B cell (primary cell): ENCODE measurements at regions not wholly inside any gene's neighbourhood (a gene's known extent, or its start where the extent isn't known, plus 50 kb on each side); places are given as distances from the start of the nearest gene placed in this dataset.

Experiments
- ATAC-seq: fragments of 200-7000 bp; cut with Tn5 transposase; one replicate; pipeline ENCODE4 v1.10.0; 2021; ENCODE audit warnings: low read depth, mild to moderate bottlenecking, moderate number of reproducible peaks, moderate library complexity
- CTCF ChIA-PET: fragments of 350-600 bp; sonication (Branson Sonifier 250); formaldehyde crosslinking; loops from one replicate; lab custom pipeline; 2021; ENCODE audit warnings: antibody characterized with exemption, inconsistent platforms; lab: Charles Lee
- POLR2A ChIA-PET: fragments of 350-600 bp; sonication (Branson Sonifier 250); formaldehyde crosslinking; loops from one replicate; lab custom pipeline; 2021; ENCODE audit warnings: antibody characterized with exemption; lab: Charles Lee
- DNase-seq: peaks from one replicate; pipeline ENCODE4 v3.0.0; 2013
- H2AFZ ChIP-seq: 2 replicates; pipeline ENCODE4 v1.6.1; 2012; ENCODE audit warnings: mild to moderate bottlenecking, low read depth, low read length; ENCODE audit not compliant: insufficient read depth, poor library complexity, severe bottlenecking
- H3K27ac ChIP-seq, 2 donors: 1 replicate in 1 of 2; 2 replicates in 1 of 2; pipeline ENCODE4 v1.5.1; 2012 to 2013; ENCODE audit warnings: low read length in 2 of 2, mild to moderate bottlenecking in 2 of 2, moderate library complexity in 1 of 2
- H3K27me3 ChIP-seq, 4 experiments: fragments of 200-600 bp in 1 of 4; sonication (generic) in 1 of 4; replicated peaks in 1 of 4; 1 replicate in 2 of 4; 2 replicates in 2 of 4; pipeline versions ENCODE4 v1.6.1 to v1.7.0; 2013 to 2016; ENCODE audit warnings: low read length in 3 of 4, mild to moderate bottlenecking in 2 of 4, mixed read lengths in 1 of 4, moderate library complexity in 1 of 4; ENCODE audit not compliant: insufficient read depth in 4 of 4, control insufficient read depth in 3 of 4; ENCODE audit errors: control extremely low read depth in 1 of 4
- H3K36me3 ChIP-seq, 2 experiments: replicated peaks in 1 of 2; 1 replicate in 1 of 2; 2 replicates in 1 of 2; pipeline versions ENCODE4 v1.6.1 to v1.7.1; 2013; ENCODE audit warnings: low read length in 1 of 2; ENCODE audit not compliant: insufficient read depth in 2 of 2, control insufficient read depth in 1 of 2; ENCODE audit errors: control extremely low read depth in 1 of 2, extremely low read depth in 1 of 2
- H3K4me1 ChIP-seq, 2 donors: fragments of 200-600 bp in 1 of 2; sonication (generic) in 1 of 2; 1 replicate in 1 of 2; 2 replicates in 1 of 2; pipeline versions ENCODE4 v1.5.1 to v1.6.1; 2013 to 2017; ENCODE audit warnings: low read length in 2 of 2; ENCODE audit not compliant: control insufficient read depth in 2 of 2, insufficient read depth in 2 of 2
- H3K4me2 ChIP-seq: replicated peaks from 2 replicates; pipeline ENCODE3; 2012; ENCODE audit warnings: mild to moderate bottlenecking, low read depth, low read length; ENCODE audit not compliant: poor library complexity, severe bottlenecking
- H3K4me3 ChIP-seq, 5 experiments: fragments of 200-600 bp in 1 of 5; sonication (generic) in 1 of 5; 1 replicate in 3 of 5; 2 replicates in 2 of 5; pipeline versions ENCODE4 v1.5.1 to v1.7.0; 2011 to 2016; ENCODE audit warnings: low read length in 4 of 5, mild to moderate bottlenecking in 4 of 5, low read depth in 2 of 5, control low read depth in 1 of 5, moderate library complexity in 1 of 5; ENCODE audit not compliant: insufficient read depth in 1 of 5; ENCODE audit errors: control extremely low read depth in 1 of 5, extremely low read depth in 1 of 5
- H3K79me2 ChIP-seq: fragments of 200-600 bp; sonication (generic); one replicate; pipeline ENCODE4 v1.6.0; 2016; ENCODE audit warnings: low read length; ENCODE audit not compliant: control insufficient read depth, insufficient read depth
- H3K9ac ChIP-seq: fragments of 200-600 bp; sonication (generic); 2 replicates; pipeline ENCODE4 v1.6.1; 2017; ENCODE audit warnings: mild to moderate bottlenecking, low read length, moderate library complexity
- H3K9me3 ChIP-seq, 3 donors: one replicate each; pipeline versions ENCODE4 v1.6.1 to v1.7.1; 2013; ENCODE audit warnings: low read length in 2 of 3; ENCODE audit not compliant: control insufficient read depth in 2 of 3, insufficient read depth in 1 of 3; ENCODE audit errors: control extremely low read depth in 1 of 3
- H4K20me1 ChIP-seq: 2 replicates; pipeline ENCODE4 v1.6.0; 2012; ENCODE audit warnings: mild to moderate bottlenecking, low read length; ENCODE audit not compliant: insufficient read depth, control insufficient read depth, poor library complexity, severe bottlenecking
- H3K27ac Mint-ChIP-seq: one replicate; pipeline ENCODE4 v1.8.0; 2021; ENCODE audit warnings: mixed read lengths
- H3K27me3 Mint-ChIP-seq: one replicate; pipeline ENCODE4 v1.8.0; 2021; ENCODE audit warnings: mixed read lengths
- H3K4me1 Mint-ChIP-seq: one replicate; pipeline ENCODE4 v1.8.0; 2021; ENCODE audit warnings: mixed read lengths
- H3K4me3 Mint-ChIP-seq: one replicate; pipeline ENCODE4 v1.8.0; 2021; ENCODE audit warnings: mixed read lengths
- H3K9me3 Mint-ChIP-seq: one replicate; pipeline ENCODE4 v1.8.0; 2022; ENCODE audit warnings: mixed read lengths; ENCODE audit not compliant: insufficient read depth
- EZH2 ChIP-seq: IDR thresholded peaks from 2 replicates; pipeline ENCODE4 v1.6.1; 2012; ENCODE audit warnings: borderline replicate concordance, low read depth, mild to moderate bottlenecking, moderate library complexity, low read length; ENCODE audit not compliant: insufficient read depth, poor library complexity, severe bottlenecking
- WGBS: methylation state at CpG from one replicate; pipeline ENCODE4 v1.1.5; 2013; ENCODE audit warnings: missing lambda C conversion rate; ENCODE audit not compliant: insufficient coverage; 5-methylcytosine and 5-hydroxymethylcytosine counted together
- intact Hi-C: fragments of 100-400 bp; cut with micrococcal nuclease; formaldehyde crosslinking; loops from one replicate; pipeline ENCODE4 v1.10.0; 2022
- TF ChIP-seq, protein P1 (sequence below): fragments of 200-600 bp; IDR thresholded peaks from one replicate; pipeline ENCODE4 v1.8.0; 2022; ENCODE audit warnings: antibody characterized with exemption, mild to moderate bottlenecking

GRCh38 chr2:150351922-150352321, 135.5 kb downstream of the RND3 start:
- no peaks in the 10 kb centered on the region for H3K79me2 ChIP-seq
- Mint-ChIP-seq H3K4me3 (no peak overlapping the region), H3K27ac (no peak overlapping the region), H3K9me3 (no peaks in the 10 kb centered on the region), H3K27me3 (no peaks in the 10 kb centered on the region), H3K4me1 (no peaks in the 10 kb centered on the region)
- no peaks in the 10 kb centered on the region for H3K9me3 ChIP-seq
- ChIA-PET POLR2A (no interaction called here), CTCF (no interaction called here)
- H3K27me3 ChIP-seq, result no peaks in the 10 kb centered on the region
- DNase-seq (no peak), ATAC-seq (no peak)
- no peak overlapping the region for H3K9ac ChIP-seq
- no peak overlapping the region for H3K27ac ChIP-seq
- no peaks in the 10 kb centered on the region for H3K36me3 ChIP-seq
- no peak overlapping the region for H3K4me2 ChIP-seq
- H3K4me1 ChIP-seq, result no peaks in the 10 kb centered on the region
- no peak overlapping the region for H2AFZ ChIP-seq
- intact Hi-C loops, result no loop called here
- no peak for TF ChIP-seq EZH2
- TF ChIP-seq, protein P1, sequence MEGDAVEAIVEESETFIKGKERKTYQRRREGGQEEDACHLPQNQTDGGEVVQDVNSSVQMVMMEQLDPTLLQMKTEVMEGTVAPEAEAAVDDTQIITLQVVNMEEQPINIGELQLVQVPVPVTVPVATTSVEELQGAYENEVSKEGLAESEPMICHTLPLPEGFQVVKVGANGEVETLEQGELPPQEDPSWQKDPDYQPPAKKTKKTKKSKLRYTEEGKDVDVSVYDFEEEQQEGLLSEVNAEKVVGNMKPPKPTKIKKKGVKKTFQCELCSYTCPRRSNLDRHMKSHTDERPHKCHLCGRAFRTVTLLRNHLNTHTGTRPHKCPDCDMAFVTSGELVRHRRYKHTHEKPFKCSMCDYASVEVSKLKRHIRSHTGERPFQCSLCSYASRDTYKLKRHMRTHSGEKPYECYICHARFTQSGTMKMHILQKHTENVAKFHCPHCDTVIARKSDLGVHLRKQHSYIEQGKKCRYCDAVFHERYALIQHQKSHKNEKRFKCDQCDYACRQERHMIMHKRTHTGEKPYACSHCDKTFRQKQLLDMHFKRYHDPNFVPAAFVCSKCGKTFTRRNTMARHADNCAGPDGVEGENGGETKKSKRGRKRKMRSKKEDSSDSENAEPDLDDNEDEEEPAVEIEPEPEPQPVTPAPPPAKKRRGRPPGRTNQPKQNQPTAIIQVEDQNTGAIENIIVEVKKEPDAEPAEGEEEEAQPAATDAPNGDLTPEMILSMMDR, result no peak
- H3K4me3 ChIP-seq, result no peak overlapping the region
- H4K20me1 ChIP-seq, result no peaks in the 10 kb centered on the region

- H3K4me1 ChIP-seq, result no peaks in the 10 kb centered on the region
- CTCF ChIA-PET, result no interaction called here
- ATAC-seq (no peak), DNase-seq (no peak)
- no peaks in the 10 kb centered on the region for H3K9me3 ChIP-seq
- H3K9me3 Mint-ChIP-seq, result no peaks in the 10 kb centered on the region
- H3K27ac Mint-ChIP-seq, result no peak overlapping the region
- H2AFZ ChIP-seq, result no peak overlapping the region
- H3K79me2 ChIP-seq, result no peaks in the 10 kb centered on the region
- H3K27me3 ChIP-seq, result no peaks in the 10 kb centered on the region
- no CpG with 5 or more reads among the region's 4 CpGs for WGBS
- H3K4me3 ChIP-seq, result no peak overlapping the region
- intact Hi-C loops, result no loop called here
- no peaks in the 10 kb centered on the region for H3K36me3 ChIP-seq
- no peak overlapping the region for H3K27ac ChIP-seq
- H3K27me3 Mint-ChIP-seq, result no peaks in the 10 kb centered on the region
- H3K4me2 ChIP-seq, result no peak overlapping the region
- no peaks in the 10 kb centered on the region for H3K4me1 Mint-ChIP-seq
- H4K20me1 ChIP-seq, result no peaks in the 10 kb centered on the region
- no peak overlapping the region for H3K9ac ChIP-seq
- TF ChIP-seq, protein P1, result no peak
- no peak for TF ChIP-seq EZH2
- no peak overlapping the region for H3K4me3 Mint-ChIP-seq
- POLR2A ChIA-PET, result no interaction called here
Measured at GRCh38 chr2:150350500-150350899, 137.0 kb downstream of the RND3 start.
